HG02973 (cell line): ENCODE measurements at regions not wholly inside any gene's neighbourhood (a gene's known extent, or its start where the extent isn't known, plus 50 kb on each side); places are given as distances from the start of the nearest gene placed in this dataset.

Source experiments
- ATAC-seq: cut with Tn5 transposase; IDR thresholded peaks from one replicate; pipeline ENCODE4 v1.9.1; 2021; ENCODE audit warnings: moderate library complexity; ENCODE audit not compliant: unreplicated experiment

DNA sequence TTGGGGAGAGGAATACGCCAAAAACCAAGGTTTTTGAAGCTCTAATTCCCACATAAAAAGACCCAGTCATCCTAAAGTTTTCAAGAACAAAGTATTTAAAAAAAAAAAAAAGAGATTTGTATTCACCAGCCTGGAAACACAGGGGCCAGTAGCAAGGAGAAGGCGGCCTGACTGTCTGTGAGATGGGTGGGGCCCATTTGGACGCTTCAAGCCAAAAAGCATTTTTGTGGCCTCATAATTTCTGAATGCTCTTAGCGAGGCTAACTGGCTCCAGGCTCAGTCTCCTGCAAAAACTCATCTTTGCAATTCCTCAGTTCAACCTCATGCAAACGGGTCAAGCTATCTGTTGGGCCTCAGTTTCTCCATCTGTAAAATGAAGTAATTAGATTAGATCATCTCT is 514.1 kb downstream of the MED13L start:
- no peak for ATAC-seq

GRCh38 chr12:115762936-115763335 is 514.6 kb downstream of the MED13L start:
- ATAC-seq, result no peak

DNA sequence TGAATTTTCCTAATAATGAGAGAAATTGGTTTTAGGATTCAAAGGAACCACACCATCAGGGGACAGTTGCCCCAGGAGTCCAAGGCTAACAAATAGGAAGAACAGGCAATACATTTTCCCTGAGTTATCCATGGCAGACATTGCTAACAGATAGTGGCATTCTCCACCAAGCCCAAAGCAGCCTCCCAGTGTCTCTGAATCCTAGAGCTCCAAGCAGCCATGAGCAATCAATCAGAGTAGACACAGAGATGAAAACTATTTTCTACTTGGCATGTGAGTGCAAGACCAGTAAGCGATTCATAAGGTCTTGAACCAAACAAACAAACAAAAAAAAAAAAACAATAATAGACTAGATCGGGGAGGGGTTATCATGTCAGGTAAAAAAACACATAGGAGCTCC is 515.7 kb downstream of the MED13L start:
- ATAC-seq, result no peak

- ATAC-seq, result no peak
These were observed 517.3 kb downstream of the MED13L start for GRCh38 chr12:115760231-115760630.

DNA sequence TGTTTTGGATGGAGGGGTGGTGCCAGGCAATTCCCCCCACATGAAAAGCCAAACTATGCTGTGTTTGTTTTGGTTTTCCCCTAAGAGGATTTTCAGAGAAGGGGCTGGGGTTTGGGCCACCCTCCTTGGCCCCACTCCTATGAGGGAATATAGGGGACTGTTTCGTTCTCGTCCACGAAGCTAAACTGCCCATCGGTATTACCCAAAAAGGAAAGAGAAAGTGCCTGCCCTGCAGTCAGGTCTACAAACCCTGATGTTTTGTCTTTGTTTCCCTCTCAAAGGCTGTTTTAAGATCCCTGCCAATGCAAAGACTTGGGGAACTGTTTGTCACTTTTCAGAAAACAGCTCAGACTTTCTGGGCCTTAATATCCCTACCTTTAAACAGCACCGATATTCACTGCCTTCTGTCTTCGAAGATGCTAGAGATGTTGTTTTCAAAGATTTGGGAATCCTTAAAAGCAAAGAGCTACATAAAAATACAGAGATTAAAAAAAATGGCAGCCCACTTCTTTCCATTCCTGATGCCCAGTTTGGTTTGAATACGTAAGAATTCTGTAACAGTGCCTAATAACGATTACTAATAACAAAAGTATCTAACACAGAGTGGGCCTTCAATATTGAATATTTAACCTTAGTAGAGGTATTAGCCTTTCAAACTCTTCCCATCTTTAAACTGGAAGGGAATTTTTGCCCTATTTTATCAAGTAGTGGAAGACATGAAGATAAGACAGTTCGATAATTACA is 518.4 kb downstream of the MED13L start:
- ATAC-seq, result no peak

GRCh38 chr12:115758183-115758582 is 519.3 kb downstream of the MED13L start:
- no peak for ATAC-seq

- ATAC-seq, result no peak
These were observed 520.7 kb downstream of the MED13L start for GRCh38 chr12:115756804-115757203.

DNA sequence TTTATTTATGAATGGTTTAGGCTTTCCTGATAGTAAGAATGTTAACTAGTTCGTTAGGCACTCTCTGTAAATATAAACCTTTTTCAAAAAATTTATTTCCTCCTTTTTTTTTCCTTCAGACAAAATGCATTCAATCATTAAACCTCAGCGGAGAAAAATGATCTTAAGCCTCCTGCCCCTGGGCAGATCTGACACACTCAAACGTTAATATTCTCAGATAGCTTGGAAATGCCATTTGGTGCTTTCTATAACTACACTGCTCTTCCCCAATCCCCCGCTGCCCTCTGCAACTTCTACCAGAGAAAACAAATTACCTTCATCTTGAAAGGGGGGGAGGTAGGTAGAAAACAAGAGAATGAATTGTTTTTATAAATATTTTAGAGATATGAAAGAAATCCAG is 521.2 kb downstream of the MED13L start:
- ATAC-seq, result no peak

- no peak for ATAC-seq
These were observed 521.8 kb downstream of the MED13L start for GRCh38 chr12:115755725-115756085.

GRCh38 chr12:115755061-115755724 is 522.3 kb downstream of the MED13L start:
- ATAC-seq, result no peak

DNA sequence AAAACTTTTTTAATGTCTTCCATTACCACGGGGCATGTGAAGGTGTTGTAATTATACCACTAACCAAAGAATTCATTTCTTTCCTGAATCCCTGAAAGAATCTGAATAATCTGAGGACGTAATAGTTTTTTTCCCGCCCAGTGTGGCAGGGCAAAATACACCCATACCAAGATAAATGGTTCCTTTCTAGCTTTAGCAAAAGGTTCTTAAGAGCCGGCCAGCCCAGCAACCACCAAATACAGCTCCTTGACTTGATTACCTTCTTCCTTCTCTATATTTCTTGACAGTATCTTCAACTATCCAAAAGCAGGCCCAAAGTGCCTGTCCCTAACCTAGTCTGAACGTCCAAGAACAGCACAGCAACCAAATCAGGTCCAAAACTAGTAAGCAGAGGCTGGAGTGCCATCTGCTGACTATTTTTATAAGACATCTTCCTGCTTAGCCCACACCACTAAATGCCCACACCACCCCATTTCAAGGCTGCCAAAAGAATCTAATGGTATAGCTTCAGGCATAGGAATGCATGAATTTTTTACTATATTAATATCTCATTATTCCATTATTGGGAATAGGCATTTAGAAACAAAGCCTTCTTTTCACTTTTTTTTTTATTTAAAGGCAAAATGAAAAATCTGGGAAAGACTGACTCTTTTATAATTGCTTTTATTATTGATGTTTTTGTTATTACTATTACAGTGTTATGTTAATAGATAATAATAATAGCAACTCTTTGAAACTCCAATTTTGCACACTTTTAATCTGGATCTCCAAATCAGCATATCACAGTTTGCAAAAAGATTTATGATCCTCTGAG is 524.4 kb downstream of the MED13L start:
- ATAC-seq, result no peak

DNA sequence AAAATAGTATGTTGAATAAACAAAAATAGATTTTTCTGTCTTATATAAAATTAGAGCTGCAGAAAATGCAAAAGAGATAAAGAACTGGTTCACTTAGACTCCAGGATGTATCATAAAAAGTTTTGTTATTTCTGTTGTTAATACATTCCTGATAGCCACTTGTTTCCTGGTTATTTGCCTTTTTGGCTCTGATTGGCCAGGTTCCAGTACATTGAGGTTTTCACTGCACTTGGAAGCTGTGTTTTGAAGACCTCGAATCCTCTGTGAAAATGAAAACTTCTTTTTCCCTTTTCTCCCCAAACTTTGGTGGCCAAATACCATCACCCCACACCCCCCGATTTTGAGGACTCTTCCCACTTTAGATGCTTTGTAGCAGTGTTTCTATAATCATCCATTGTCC is 525.3 kb downstream of the MED13L start:
- ATAC-seq, result no peak

DNA sequence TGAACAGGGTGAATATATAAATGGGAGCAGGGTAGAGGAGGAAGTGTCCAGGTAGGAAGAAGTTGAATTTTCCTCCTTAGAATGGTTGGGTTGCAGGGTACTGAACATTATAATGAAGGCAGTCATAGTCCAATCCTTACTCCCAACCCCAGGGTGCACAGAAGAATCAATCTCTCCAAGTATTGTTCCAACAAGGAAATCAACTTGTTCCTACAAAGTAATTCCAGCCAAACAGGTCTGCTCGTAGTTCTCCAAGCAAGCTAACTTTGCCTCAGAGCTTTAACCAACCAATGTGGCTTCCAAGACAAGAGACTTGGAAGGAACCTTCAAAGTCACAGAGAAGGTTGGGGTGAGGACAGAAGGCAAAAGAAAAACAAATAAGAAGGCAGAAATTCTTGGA is 527.2 kb downstream of the MED13L start:
- ATAC-seq, result no peak

- no peak for ATAC-seq
These were observed 528.2 kb downstream of the MED13L start for GRCh38 chr12:115749071-115749841.

DNA sequence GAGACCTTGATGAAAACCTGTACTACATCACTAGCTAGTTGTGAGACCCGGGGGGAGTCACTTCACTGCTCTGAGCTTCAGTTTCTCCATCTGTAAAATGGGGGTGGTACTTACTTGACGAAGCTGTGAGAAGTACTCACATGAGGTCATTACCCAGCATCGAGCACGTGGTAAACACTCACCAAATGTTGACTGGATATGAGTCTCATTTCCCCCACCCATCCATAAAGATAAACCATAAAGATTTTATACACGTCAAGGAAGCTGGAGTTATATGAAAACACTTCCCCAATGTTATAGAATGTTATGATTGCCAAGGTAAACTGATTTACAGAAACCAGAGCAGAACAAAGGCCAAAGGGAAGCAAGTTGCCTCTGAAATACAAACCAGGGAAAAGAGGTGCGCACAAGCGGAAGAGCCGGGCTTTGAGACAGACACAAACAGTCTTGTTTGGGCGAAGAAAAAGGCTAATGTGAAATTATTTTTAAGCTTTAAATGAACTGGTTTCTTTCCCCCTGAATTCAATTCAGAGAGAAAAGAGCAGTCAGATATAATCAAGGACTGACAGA is 536.8 kb downstream of the MED13L start:
- no peak for ATAC-seq

- no peak for ATAC-seq
These were observed 539.6 kb downstream of the MED13L start for GRCh38 chr12:115737895-115738294.

- ATAC-seq, result no peak
These were observed 541.1 kb downstream of the MED13L start for GRCh38 chr12:115736360-115736759.

GRCh38 chr12:115730975-115731541 is 546.4 kb downstream of the MED13L start:
- ATAC-seq, result no peak

- ATAC-seq, result no peak
These were observed 550.8 kb downstream of the MED13L start for GRCh38 chr12:115726691-115727090.

GRCh38 chr12:115722181-115722580 is 555.3 kb downstream of the MED13L start:
- ATAC-seq, result no peak
